ENCODE measurements at regions not wholly inside any gene's neighbourhood (a gene's known extent, or its start where the extent isn't known, plus 50 kb on each side); places are given as distances from the start of the nearest gene placed in this dataset.

DNA sequence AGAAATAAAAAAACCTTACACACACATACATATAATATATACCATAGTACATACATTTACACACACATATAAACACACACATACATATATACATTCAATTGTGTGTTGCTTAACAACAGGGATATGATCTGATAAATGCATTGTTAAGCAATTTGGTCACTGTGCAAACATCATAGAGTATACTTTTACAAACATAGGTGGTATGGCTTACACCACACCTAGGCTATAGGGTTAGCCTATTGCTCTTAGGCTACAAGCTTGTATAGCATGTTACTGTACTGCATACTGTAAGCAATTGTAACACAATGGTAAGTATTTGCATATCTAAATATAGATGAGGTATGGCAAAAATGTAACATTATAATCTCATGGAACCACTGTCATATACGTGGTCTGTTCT is 156.8 kb upstream of the ERBB4 start:
- DNase-seq (ENCODE audit: low spot score): no peak
- Histone ChIP-seq H3K9me3 (no peaks in the 10 kb centered on the region), H3K4me3 (no peak overlapping the region), H3K4me1 (no peaks in the 10 kb centered on the region), H3K27ac (no peak overlapping the region), H3K27me3 (no peaks in the 10 kb centered on the region), H3K36me3 (no peaks in the 10 kb centered on the region)
- TF ChIP-seq, protein P1, sequence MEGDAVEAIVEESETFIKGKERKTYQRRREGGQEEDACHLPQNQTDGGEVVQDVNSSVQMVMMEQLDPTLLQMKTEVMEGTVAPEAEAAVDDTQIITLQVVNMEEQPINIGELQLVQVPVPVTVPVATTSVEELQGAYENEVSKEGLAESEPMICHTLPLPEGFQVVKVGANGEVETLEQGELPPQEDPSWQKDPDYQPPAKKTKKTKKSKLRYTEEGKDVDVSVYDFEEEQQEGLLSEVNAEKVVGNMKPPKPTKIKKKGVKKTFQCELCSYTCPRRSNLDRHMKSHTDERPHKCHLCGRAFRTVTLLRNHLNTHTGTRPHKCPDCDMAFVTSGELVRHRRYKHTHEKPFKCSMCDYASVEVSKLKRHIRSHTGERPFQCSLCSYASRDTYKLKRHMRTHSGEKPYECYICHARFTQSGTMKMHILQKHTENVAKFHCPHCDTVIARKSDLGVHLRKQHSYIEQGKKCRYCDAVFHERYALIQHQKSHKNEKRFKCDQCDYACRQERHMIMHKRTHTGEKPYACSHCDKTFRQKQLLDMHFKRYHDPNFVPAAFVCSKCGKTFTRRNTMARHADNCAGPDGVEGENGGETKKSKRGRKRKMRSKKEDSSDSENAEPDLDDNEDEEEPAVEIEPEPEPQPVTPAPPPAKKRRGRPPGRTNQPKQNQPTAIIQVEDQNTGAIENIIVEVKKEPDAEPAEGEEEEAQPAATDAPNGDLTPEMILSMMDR (IDR thresholded peaks at IDR 0.05): no peak

DNA sequence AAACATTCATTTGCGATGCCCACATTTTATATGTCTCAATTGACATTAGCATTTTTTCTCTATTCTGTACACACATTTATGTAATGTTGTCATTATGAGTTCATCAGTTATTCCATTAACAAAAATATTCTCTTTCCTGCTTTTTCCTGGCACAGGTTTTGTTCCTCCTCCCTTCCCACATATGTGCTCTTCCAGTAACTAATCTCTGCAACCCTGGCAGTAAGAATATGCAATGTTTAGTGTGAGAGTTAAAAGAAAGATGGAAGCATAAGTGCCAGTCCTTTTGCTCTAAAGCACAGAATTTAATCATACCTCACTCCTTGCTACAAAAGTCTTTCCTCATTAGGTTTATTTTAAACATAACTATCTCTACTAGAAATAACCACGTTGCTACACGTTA is 155.8 kb upstream of the ERBB4 start:
- TF ChIP-seq, protein P1 (IDR thresholded peaks at IDR 0.05): no peak
- Histone ChIP-seq H3K4me3 (no peak overlapping the region), H3K27ac (no peak overlapping the region), H3K9me3 (no peaks in the 10 kb centered on the region), H3K4me1 (no peaks in the 10 kb centered on the region), H3K36me3 (no peaks in the 10 kb centered on the region), H3K27me3 (no peaks in the 10 kb centered on the region)
- DNase-seq (ENCODE audit: low spot score): no peak

DNA sequence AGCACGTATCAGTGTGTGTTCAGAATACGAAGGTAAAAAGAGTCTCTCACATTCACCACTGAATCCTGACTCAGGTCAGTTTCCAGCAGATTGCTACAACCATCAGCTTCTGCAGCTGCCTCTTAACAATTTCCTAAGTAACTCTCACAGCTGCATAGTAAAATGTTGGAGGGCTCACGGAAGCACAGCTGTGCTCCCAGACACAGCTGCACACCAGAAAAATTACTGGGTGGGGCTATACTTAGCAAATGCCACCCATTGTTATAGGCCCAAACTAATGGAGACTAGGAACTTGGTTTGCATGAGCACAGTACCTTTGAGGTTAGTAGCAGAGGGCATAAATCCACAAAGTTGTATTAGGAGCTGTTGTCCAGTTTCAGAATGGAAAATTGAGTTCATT is 153.9 kb upstream of the ERBB4 start:
- H3K27ac ChIP-seq: no peak overlapping the region
- no peaks in the 10 kb centered on the region for H3K4me1 ChIP-seq
- H3K9me3 ChIP-seq: no peaks in the 10 kb centered on the region
- TF ChIP-seq, protein P1 (IDR thresholded peaks at IDR 0.05): no peak
- DNase-seq (ENCODE audit: low spot score): no peak
- H3K36me3 ChIP-seq: no peaks in the 10 kb centered on the region
- no peak overlapping the region for H3K4me3 ChIP-seq
- H3K27me3 ChIP-seq: no peaks in the 10 kb centered on the region

DNA sequence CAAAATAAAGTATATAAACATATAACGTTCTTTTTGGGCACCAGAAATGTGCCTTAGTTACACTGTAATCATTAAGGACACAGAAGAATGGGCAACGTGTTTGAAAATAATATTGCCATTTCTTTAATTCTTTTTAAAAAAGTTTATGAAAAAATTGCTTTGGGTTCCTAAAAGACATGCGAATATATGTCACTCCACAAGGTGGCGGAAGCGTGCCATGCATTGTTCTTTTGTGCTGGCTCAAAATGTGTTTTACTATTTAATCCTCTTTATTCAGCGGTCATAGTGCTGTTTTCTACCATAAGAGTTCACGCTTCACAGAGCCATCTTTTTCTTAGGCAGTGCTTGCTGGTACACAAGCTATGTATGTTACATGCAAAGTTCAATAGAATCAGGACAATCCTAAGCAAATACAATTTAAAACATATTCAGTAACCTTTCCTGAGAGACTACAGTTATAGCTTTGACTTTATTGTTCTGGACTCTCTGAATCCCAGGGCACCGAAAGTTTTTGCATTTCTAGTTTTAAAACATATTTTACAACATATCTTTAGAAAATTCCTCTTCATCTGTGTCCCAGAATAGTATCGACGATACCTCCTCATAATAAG is 147.8 kb upstream of the ERBB4 start:
- H3K27me3 ChIP-seq: no peaks in the 10 kb centered on the region
- TF ChIP-seq, protein P1 (IDR thresholded peaks at IDR 0.05): peak; percentile 72 to 89
- H3K27ac ChIP-seq: no peak overlapping the region
- H3K36me3 ChIP-seq: no peaks in the 10 kb centered on the region
- H3K4me3 ChIP-seq: no peak overlapping the region
- DNase-seq (ENCODE audit: low spot score): peak; percentile 68
- no peaks in the 10 kb centered on the region for H3K9me3 ChIP-seq
- no peaks in the 10 kb centered on the region for H3K4me1 ChIP-seq

DNA sequence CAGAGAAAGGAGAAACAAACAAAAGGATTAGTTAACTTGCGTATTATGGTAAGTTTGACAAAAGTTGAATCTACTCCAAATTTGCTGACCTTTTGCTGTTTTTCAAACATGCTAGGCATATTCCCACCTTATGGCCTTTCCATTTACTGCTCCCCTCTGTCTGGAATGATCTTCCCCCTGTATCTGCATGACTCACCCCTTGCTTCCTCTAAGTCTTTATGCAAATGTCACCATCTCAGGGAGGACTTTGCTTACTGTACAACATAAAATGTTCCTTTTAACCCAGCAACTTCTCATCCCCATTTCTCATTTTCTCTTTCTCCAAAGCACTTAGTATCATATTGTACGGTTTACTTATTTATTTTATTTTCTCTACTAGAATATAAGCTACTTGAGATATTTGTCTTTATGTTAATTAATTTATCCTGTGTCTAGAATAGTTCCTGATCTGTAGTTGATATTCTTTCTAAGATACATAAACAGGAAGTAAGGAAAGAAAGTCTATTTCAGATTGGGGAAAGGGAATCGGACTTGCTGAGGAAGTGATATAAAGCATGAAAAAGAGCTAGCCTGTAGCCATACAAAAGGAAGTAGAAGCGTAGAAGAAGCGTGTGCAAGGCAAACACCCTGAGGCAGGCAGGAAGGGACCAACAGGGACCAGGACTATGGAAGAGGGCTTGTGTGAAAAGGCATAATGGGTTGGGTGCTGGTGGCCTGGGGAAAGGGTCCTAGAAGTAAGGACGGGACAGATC is 144.9 kb upstream of the ERBB4 start:
- no peak for DNase-seq (ENCODE audit: low spot score)
- H3K9me3 ChIP-seq: no peaks in the 10 kb centered on the region
- TF ChIP-seq, protein P1 (IDR thresholded peaks at IDR 0.05): no peak
- H3K27me3 ChIP-seq: no peaks in the 10 kb centered on the region
- H3K36me3 ChIP-seq: no peaks in the 10 kb centered on the region
- H3K4me1 ChIP-seq: no peaks in the 10 kb centered on the region
- H3K27ac ChIP-seq: no peak overlapping the region
- no peak overlapping the region for H3K4me3 ChIP-seq

All from right atrium auricular region (tissue), 2 donors.